Stimulated activated CD4-positive, alpha-beta T cell treated with anti-CD3 and anti-CD28 coated beads, Interleukin-4, amount 100 ng/mL, for 4 hours (primary cell): ENCODE measurements at regions not wholly inside any gene's neighbourhood (a gene's known extent, or its start where the extent isn't known, plus 50 kb on each side); places are given as distances from the start of the nearest gene placed in this dataset.
"Not testable (repeated sequence)": the region's sequence is repeated elsewhere in the genome, so short reads cannot be mapped to it uniquely, and the experiment has no call there.

Source experiments
- DNase-seq, 2 experiments: peaks; one replicate each; pipeline ENCODE4 v3.0.0-alpha.2; 2020

DNA sequence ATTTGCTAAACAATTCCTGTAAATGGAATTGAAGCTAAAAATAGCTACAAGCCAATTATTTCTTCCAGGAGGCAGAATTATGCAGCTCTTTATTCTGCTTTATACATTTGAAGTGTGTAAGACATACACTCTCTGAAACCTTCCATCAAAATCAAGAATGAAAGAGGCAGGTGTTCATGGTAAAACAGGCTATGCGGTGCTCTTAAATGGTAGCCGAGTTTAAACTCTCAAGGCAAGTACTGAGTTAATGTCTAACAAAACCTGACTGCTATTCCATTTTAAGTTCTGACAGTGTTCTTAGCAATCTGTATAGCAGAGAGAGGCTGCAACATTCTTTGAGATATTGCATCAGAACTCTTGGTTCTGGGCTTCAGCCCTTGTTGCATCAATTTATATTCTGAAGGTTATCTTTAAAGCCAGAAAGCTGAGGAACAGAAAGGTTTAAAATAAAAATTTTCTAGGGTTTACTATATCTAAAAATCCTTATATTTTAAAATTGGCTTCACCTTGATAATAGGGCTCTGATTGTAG lies 248.3 kb upstream of the CCNG1 start:
- DNase-seq = no peak

DNA sequence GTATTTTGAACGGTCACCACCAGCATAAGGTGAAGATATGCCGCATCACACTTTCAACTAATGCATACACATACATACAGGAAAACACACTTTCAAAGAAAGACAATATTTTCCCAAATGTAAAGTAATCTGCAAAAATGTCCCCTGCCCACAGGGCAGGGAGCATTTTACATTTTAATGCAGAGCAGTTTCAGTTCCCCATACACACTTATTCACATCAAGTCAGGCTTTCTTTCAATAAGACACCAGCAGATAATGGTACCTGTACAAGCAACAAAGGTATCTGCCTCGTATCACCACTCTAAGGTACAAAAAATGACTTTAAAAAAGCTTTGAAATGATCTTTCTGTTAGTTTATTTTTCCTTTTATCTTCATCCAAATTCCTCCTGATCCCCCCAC lies 247.1 kb upstream of the CCNG1 start:
- DNase-seq = no peak

DNA sequence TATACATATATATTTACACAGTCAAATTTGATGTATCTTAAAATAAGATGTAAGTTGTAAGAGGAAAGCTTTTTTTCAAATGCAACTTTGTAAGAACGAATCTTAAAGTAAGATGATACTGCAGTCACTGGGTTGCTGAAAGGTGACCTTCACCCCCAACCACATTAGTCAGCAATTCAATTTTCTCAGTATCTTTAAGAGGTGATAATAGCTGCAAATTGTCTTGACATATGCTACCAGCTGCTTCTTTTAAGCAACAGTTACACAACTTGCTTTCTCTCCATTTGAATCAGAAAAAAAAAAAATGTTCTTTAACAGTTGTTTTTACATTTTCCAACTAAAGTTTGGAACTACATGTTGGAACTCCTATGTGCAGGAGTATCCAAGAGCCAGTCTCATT lies 246.6 kb upstream of the CCNG1 start:
- no peak for DNase-seq

DNA sequence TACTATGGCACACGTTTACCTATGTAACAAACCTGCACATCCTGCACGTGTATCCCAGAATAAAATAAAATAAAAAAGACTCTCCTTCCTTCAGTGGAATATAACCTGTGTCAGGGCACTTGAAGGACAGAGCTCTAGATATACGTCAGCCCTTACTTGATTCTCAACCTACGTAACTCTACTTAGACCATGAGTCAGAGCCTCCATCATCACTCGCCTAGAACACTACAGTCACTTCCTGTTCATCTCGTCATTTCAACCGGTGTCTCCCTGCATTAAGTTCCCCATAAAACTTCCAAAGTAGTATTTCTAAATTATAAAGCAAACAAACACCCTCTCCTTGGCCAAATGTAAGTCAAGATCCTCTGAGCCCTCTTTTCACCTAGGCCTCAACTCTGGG lies 243.5 kb upstream of the CCNG1 start:
- DNase-seq = no peak

DNA sequence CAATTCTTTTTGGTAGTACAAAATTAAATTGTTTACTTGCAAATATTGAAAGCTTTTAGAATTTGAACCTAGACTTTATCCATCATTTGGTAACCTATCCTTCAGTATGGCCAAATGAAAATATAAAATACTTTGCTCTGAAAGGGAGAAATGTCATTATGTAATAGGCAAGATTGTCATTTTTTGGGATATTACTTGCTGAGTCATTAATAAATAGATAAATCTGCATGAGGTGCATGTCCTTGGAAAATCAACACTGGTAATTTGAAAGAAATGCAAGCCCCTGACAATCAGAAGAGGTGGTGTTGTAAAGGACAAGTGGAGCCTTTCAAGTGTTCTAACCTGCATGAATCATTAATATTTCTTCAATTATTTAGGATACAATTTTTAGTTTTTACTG lies 231.8 kb upstream of the CCNG1 start:
- no peak for DNase-seq

DNA sequence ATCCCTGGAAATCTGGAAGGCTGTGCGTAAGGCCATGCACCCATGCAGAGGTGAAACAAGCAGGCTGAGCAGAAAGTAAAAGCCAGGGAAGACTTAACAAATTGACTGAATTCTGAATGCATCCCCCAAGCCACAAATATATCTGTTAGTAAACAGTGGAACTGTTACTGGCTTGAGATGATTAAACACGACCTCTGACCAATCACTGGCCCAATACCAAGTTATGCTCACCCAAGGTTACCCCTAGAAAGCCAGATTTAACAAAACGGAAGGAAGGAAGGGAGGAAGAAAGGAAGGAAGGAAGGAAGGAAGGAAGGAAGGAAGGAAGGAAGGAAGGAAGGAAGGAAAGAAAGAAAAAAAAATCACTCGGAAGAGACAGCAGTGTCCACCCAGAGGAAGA lies 215.8 kb upstream of the CCNG1 start:
- no peak for DNase-seq

DNA sequence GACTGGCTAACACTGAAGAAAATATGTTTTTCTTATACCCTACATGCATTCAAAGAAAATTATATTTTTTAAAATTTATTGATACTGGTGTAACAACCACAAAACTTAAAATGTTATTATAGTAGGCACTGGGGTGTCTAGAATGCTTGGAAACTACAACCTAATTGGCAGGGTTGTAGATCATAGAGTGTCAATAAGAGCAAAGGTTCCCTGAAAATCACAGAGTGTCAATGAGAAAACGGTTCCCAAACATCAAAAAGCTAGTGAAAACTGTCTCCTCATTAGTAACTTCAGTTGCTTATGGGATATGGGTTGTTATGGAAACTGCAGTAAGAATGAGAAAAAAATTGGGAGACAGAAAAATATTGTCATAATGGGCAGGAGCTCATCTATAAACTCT lies 214.4 kb upstream of the CCNG1 start:
- DNase-seq = no peak

DNA sequence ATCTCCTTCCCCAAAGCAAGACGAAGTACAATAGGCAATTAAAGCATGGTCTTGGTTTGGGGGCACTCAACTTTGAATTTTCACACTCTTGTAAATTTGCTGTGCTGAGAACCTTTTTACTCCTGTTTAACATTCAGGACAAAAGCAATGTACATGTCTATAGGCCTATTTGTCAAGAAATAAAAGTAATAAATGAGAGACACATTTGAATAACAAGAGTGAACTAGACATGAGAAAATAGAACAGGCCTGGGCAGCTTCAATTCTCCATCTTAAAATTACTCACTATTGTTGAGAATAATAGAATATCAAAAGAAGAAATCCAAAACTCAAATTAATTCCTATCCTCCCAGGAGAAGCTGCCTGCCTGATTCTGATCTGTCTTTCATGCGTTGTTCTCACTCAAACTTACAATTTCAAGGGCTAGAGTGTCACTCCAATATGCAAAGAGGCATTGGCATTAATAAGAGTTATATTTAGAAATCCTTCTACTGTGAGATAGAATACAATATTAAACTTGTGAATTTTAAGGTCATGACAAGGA lies 192.9 kb upstream of the CCNG1 start:
- DNase-seq = no peak

DNA sequence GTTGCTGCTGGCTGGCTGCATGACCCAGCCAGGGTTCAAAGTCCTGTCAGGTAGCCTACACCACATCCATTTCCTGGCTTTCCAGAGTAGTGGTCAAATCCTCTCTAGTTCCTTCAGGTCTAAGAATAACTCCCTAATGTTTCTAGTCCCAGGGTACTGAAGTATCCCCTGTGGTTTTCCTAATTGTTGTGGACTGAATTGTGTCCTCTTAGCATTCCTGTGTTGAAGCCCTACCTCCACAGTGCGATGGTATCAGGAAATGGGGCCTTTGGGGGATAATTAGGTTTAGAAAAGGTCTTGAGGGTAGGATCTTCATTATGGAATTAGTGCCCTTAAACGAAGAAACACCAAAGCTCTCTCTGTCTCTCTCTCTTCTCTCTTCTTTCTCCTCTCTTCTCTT lies 191.8 kb upstream of the CCNG1 start:
- no peak for DNase-seq

DNA sequence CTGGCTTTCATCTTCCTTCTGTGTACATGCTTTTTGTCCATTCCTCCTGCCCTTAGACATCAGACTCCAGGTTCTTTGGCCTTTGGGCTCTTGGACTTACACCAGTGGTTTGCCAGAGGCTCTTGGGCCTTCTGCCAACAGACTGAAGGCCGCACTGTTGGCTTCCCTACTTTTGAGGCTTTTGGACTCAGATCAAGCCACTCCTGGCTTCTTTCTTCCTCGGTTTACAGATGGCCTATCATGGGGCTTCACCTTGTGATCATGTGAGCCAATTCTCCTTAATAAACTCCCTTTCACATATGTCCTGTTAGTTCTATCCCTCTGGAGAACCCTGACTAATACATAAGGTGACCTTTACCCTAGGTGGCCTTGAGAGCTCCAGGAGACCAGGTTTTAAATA lies 189.1 kb upstream of the CCNG1 start:
- DNase-seq = no peak

DNA sequence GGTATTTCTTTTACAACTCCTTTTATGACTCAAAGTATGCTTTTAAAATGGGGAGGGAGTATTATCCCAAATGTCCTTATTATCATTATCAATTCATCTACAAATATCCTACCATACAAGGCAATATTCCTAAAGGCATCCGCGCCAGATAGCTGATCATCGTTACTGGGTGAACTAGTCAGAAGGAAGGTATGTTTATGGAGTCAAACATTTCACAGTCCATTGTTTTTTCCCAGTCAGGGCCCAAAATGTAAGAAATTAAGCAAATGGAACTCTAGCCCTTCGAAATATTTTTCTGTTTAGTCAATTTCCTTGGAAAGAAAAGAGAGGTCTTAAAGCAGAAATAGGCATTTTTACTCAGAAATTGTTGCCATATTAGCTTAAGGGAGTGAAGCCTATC lies 188.5 kb upstream of the CCNG1 start:
- DNase-seq = no peak

DNA sequence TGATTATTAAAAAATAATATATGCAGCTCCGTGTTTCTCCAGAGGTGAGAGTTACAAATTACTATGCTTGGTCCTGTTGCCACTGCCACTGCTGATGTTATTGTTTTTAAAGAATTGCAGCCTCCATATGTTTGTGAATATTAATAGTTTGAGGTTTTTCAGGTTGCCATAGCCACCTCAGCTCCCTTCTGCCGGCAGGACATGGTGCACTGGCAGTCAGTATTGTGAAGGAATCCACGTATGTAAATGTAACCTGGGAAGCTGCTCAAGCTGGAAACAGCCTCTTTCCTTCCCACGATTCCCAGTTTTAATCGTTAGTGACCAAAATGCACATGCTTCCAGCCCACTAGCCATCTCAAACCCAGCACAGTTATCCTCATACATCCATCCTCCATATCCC lies 184.4 kb upstream of the CCNG1 start:
- no peak for DNase-seq

DNA sequence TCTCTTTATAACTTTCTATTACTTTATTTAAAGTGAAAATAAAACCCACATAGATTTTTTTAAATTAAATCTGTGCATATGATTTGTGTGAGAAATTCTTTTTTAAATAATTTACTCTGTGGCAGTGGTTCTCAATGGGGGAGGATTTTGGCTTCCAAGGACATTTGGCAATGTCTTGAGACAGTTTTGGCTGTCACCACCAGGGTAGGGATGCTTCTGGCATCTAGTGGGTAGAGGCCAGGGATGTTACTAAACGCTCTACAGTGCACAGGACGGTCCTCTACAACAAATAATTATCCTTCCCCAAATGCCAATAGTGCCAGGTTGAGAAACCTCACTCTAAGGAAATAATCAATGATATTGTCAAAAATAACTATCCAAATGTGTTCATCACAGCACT lies 177.9 kb upstream of the CCNG1 start:
- no peak for DNase-seq

DNA sequence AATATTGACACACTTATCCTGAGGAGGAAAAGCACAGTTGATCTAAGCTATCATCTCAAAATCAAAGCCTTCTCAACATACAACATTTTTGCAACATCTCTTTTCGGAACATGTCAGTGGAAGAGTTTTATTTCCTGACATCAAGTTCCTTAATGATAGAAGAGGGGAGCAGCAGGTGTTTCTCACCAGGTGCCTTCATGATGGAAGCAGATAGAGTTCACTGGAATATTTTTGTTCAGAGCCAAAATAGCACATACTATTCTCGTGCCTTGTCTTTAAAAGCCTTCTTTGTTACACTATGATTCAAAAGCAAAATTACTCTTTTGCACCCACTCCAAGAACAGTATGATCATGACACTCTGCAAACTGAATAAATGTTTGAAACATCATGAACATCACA lies 176.9 kb upstream of the CCNG1 start:
- DNase-seq = no peak

DNA sequence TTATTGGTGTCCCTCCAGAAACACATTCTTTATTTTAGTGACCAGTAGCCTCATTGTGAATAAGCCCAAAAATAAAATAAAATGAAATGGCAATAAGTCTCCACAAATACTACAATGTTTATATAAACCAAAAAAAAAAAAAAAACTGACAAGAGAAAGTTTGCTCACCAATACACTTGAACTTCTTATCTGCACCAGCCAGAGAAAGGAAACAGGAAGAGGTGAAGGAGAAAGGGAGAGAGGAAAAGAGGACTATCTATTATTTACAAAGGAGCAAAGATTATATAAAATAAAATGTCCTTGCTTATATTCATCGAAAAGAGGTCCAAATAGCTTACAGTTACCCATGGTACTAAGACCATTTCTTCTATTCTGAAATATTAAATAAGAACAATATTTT lies 176.4 kb upstream of the CCNG1 start:
- no peak for DNase-seq

DNA sequence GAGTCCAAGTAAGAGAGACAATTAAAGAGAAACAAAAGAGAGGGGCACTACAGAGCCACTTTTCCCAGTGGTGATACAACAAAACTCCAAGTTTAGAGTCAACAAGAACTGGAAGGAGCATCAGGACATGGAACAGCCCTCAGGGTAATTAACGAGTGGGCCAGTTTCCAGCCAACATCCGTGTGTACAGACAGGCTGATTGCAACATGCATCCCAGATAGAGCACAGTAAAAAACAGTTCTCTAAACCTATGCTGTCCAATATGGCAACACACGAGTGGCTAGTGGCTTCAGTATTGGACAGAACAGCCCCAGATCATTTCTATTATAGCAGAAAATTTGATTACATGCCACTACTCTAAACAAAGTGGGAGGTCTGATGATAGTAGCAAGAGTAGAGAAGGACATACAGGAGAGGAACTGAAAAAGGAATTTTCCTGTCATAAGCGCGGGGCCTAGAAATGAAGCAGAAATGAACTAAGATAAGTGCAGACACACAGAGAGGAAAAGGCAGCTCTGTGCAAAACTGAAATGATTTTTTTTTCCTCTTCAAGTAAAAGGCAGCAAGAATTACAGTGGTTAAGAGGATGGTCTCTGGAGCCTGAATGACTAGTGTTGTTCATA lies 175.6 kb upstream of the CCNG1 start:
- DNase-seq = no peak

DNA sequence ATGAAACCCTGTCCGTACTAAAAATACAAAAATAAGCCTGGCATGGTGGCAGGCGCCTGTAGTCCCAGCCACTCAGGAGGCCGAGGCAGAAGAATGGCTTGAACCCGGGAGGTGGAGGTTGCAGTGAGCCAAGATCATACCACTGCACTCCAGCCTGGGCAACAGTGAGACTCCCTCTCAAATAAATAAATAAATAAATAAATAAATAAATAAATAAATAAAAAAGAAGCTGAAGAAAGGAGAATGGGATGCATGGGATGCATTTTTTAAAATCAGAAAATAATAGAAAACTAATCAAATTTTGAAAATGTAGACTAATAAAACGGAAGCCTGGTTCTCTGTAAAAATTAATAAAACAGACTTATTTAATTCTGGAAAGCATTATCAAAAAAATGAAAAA lies 171.1 kb upstream of the CCNG1 start:
- not testable (repeated sequence) for DNase-seq

DNA sequence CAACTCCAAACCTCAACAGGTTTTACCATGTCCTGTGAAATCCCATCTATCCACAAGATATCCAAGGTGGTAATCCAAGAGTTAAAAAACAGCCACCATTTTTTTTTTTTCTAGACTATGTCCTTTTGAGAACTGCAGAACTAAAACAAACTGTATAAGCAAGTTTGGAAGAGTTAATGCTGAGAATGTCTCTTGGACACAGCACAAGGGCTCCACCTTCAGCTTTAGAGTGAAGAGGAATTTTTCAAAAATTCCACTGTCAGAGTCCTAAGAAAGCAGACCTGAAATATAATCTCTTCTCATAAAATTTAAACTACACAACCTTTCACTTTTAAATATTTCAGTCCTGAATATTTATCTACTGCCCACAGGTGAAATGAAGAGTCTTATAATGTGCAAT lies 167.8 kb upstream of the CCNG1 start:
- DNase-seq = no peak

DNA sequence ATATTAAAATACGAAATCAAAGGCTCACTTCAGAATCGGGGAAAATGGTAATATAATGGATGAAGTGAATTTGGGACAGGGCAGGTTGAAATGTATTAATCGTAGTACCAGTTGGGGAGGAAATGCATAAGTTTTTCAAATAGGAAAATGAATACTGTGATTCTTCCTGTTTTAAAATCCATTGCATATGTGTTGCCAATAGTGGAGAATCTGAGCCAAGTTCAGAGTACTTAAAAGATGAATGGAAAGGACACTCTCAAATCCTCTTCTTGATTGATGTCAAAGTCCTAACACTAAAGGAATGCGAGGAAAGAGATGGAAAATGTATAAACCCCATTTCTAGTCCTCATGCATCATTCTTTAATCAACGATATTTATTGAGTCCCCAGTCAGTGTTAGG lies 160.9 kb upstream of the CCNG1 start:
- DNase-seq = no peak

DNA sequence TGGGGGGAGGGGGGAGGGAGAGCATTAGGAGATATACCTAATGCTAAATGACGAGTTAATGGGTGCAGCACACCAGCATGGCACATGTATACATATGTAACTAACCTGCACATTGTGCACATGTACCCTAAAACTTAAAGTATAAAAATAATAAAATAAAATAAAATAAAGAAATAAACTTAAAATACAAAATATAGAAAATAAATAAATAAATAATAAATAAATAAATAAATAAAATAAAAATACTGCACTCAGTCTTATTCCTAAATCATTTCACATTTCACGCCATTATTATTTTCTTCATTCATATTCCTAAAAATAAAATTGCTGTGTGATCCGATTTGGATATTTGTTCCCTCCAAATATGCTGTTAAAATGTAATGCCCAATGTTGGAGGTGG lies 156.5 kb upstream of the CCNG1 start:
- DNase-seq = not testable (repeated sequence)

DNA sequence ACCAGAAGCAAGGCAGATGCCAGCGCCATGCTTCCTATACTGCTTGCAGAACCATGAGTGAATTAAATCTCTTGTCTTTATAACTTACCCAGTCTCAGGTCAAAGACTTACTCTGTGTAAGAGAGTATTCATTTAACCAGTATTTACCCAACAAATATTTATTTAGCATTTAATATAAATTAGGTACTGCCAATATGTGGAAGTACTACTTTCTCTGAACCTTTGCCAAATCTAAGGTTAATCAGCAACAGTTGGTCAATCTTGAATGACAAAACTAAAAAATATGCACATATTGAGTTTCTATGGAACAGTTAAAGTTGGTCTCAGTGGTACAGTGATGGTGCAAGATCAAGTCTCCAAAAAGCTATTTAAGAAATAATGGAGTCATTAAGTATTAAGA lies 155.9 kb upstream of the CCNG1 start:
- no peak for DNase-seq

DNA sequence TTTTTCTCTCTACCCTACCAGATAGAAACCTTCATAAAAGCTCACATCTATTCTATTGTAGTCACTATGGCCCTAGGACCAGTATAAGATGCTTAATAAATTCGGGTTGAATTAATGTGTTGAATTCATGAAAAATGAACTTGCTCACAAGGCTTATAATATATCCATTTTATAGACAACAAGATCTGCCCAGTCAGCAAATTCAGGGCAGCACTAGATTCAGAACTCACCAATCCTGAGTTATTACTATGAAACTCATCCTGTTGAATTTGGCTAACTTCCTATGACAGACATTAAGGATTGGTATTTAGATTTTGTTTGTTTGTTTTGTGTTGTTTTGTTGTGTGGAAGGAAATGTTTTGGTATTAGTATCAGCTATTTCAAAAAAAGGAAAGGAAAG lies 143.6 kb upstream of the CCNG1 start:
- no peak for DNase-seq

DNA sequence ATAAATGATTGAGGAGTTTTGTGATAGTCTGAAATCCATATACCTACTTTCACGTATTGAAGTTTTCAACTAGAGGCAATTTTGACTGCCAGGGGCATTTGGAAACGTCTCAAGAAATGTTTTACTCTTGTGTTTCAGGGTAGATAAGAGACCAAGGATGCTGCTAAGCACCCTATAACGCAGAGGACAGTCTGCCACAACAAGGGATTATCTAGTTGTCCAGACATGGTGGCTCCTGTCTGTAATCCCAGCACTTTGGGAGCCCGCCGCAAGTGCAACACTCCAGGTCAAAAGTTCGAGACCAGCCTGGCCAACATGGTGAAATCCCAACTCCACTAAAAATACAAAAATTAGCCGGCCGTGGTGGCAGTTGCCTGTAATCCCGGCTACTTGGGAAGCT lies 133.7 kb upstream of the CCNG1 start:
- no peak for DNase-seq

DNA sequence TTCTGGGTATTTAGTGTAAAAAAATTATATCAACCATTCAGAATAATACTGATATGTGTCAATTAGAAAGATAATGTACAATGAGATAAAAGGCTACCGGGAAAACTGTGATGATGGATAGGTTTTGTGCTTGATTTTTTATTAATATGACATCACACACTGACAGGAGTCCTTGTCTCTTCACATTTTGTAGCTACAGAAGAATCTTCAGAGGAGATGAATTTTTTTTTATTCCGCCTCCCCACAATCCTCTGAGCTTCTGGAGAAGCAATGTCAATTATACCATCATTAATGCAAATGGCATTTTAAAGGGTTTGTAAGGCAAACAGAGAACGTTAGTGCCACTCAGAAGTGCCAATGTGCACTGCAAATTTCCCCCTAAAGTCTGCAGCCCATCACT lies 131.7 kb upstream of the CCNG1 start:
- no peak for DNase-seq

DNA sequence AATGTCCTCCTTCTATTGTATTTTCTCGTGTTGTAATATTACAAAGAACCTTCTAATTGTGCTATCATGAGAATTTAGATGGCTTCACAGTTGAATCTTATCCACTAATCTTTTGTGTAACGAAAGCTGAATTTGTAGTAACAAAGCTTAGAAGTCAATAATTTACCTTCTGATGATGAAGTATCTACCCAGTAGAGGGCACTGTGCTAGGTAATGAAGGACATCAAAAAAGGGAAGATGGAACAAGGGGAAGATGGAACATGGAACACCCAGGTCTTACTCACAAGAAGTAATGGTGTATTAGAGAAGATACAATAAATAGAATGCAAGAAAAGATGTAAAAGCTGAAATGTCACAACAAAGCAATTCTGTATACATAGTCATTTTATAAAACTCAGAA lies 131.0 kb upstream of the CCNG1 start:
- DNase-seq = no peak
